ENCODE measurements at regions not wholly inside any gene's neighbourhood (a gene's known extent, or its start where the extent isn't known, plus 50 kb on each side); places are given as distances from the start of the nearest gene placed in this dataset.
"Not testable (repeated sequence)": the region's sequence is repeated elsewhere in the genome, so short reads cannot be mapped to it uniquely, and the experiment has no call there.

- WGBS, result 44% methylated on average over 4 of the region's 4 CpGs
- Histone ChIP-seq H3K27ac (ENCODE audit: low read depth) (no peak overlapping the region), H3K36me3 (ENCODE audit: insufficient read depth) (no peaks in the 10 kb centered on the region), H3K4me3 (ENCODE audit: low read depth, low read length) (no peak overlapping the region), H3K4me1 (ENCODE audit: insufficient read depth) (no peaks in the 10 kb centered on the region)
- DNase-seq (ENCODE audit: extremely low spot score), result no peak
Observed at GRCh38 chr4:89492581-89493071, 185.0 kb upstream of the GPRIN3 start.

- DNase-seq (ENCODE audit: extremely low spot score), result no peak
- H3K27ac ChIP-seq (ENCODE audit: low read depth), result no peak overlapping the region
- no peak overlapping the region for H3K4me3 ChIP-seq (ENCODE audit: low read depth, low read length)
- H3K4me1 ChIP-seq (ENCODE audit: insufficient read depth), result no peaks in the 10 kb centered on the region
- H3K36me3 ChIP-seq (ENCODE audit: insufficient read depth), result no peaks in the 10 kb centered on the region
- WGBS, result 70% methylated on average over 3 of the region's 3 CpGs
Observed at GRCh38 chr4:89491761-89492160, 184.2 kb upstream of the GPRIN3 start.

GRCh38 chr4:89489921-89490431 is 182.4 kb upstream of the GPRIN3 start:
- not testable (repeated sequence) for H3K4me3 ChIP-seq (ENCODE audit: low read depth, low read length); H3K4me1 ChIP-seq (ENCODE audit: insufficient read depth); DNase-seq (ENCODE audit: extremely low spot score); H3K36me3 ChIP-seq (ENCODE audit: insufficient read depth); H3K27ac ChIP-seq (ENCODE audit: low read depth)
- WGBS, result 96% methylated on average over 35 of the region's 35 CpGs

GRCh38 chr4:89489338-89489771 is 181.8 kb upstream of the GPRIN3 start:
- WGBS, result 69% methylated on average over 13 of the region's 13 CpGs
- no peaks in the 10 kb centered on the region for H3K4me1 ChIP-seq (ENCODE audit: insufficient read depth)
- no peak overlapping the region for H3K4me3 ChIP-seq (ENCODE audit: low read depth, low read length)
- H3K36me3 ChIP-seq (ENCODE audit: insufficient read depth), result no peaks in the 10 kb centered on the region
- H3K27ac ChIP-seq (ENCODE audit: low read depth), result no peak overlapping the region
- no peak for DNase-seq (ENCODE audit: extremely low spot score)

- no peak overlapping the region for H3K27ac ChIP-seq (ENCODE audit: low read depth)
- no peaks in the 10 kb centered on the region for H3K4me1 ChIP-seq (ENCODE audit: insufficient read depth)
- 76% methylated on average over 3 of the region's 3 CpGs for WGBS
- DNase-seq (ENCODE audit: extremely low spot score), result no peak
- H3K4me3 ChIP-seq (ENCODE audit: low read depth, low read length), result no peak overlapping the region
- H3K36me3 ChIP-seq (ENCODE audit: insufficient read depth), result no peaks in the 10 kb centered on the region
Observed at GRCh38 chr4:89488736-89489135, 181.1 kb upstream of the GPRIN3 start.

- Histone ChIP-seq H3K27ac (ENCODE audit: low read depth) (no peak overlapping the region), H3K4me1 (ENCODE audit: insufficient read depth) (no peaks in the 10 kb centered on the region), H3K36me3 (ENCODE audit: insufficient read depth) (no peaks in the 10 kb centered on the region), H3K4me3 (ENCODE audit: low read depth, low read length) (no peak overlapping the region)
- DNase-seq (ENCODE audit: extremely low spot score), result no peak
Observed at GRCh38 chr4:89486673-89487072, 179.1 kb upstream of the GPRIN3 start.

- H3K4me3 ChIP-seq (ENCODE audit: low read depth, low read length), result no peak overlapping the region
- H3K4me1 ChIP-seq (ENCODE audit: insufficient read depth), result no peaks in the 10 kb centered on the region
- no peak for DNase-seq (ENCODE audit: extremely low spot score)
- no peaks in the 10 kb centered on the region for H3K36me3 ChIP-seq (ENCODE audit: insufficient read depth)
- no peak overlapping the region for H3K27ac ChIP-seq (ENCODE audit: low read depth)
- 39% methylated on average over 3 of the region's 3 CpGs for WGBS
Observed at GRCh38 chr4:89486042-89486441, 178.4 kb upstream of the GPRIN3 start.

GRCh38 chr4:89483833-89484232 is 176.2 kb upstream of the GPRIN3 start:
- Histone ChIP-seq H3K36me3 (ENCODE audit: insufficient read depth) (no peaks in the 10 kb centered on the region), H3K27ac (ENCODE audit: low read depth) (no peak overlapping the region), H3K4me3 (ENCODE audit: low read depth, low read length) (no peak overlapping the region), H3K4me1 (ENCODE audit: insufficient read depth) (no peaks in the 10 kb centered on the region)
- WGBS, result 74% methylated on average over 2 of the region's 2 CpGs
- no peak for DNase-seq (ENCODE audit: extremely low spot score)

- no peaks in the 10 kb centered on the region for H3K36me3 ChIP-seq (ENCODE audit: insufficient read depth)
- 96% methylated on average over 8 of the region's 8 CpGs for WGBS
- no peak for DNase-seq (ENCODE audit: extremely low spot score)
- H3K4me1 ChIP-seq (ENCODE audit: insufficient read depth), result no peaks in the 10 kb centered on the region
- no peak overlapping the region for H3K4me3 ChIP-seq (ENCODE audit: low read depth, low read length)
- no peak overlapping the region for H3K27ac ChIP-seq (ENCODE audit: low read depth)
Observed at GRCh38 chr4:89482926-89483595, 175.5 kb upstream of the GPRIN3 start.

GRCh38 chr4:89482251-89482650 is 174.7 kb upstream of the GPRIN3 start:
- no peak for DNase-seq (ENCODE audit: extremely low spot score)
- Histone ChIP-seq H3K27ac (ENCODE audit: low read depth) (no peak overlapping the region), H3K36me3 (ENCODE audit: insufficient read depth) (no peaks in the 10 kb centered on the region), H3K4me3 (ENCODE audit: low read depth, low read length) (no peak overlapping the region), H3K4me1 (ENCODE audit: insufficient read depth) (no peaks in the 10 kb centered on the region)

GRCh38 chr4:89469930-89470375 is 162.4 kb upstream of the GPRIN3 start:
- Histone ChIP-seq H3K27ac (ENCODE audit: low read depth) (peak overlapping the region; percentile 10), H3K36me3 (ENCODE audit: insufficient read depth) (no peaks in the 10 kb centered on the region), H3K4me3 (ENCODE audit: low read depth, low read length) (no peak overlapping the region), H3K4me1 (ENCODE audit: insufficient read depth) (no peaks in the 10 kb centered on the region)
- peak; percentile 13 for DNase-seq (ENCODE audit: extremely low spot score)
- WGBS, result 12% methylated on average over 5 of the region's 5 CpGs

- Histone ChIP-seq H3K4me1 (ENCODE audit: insufficient read depth) (no peaks in the 10 kb centered on the region), H3K4me3 (ENCODE audit: low read depth, low read length) (no peak overlapping the region), H3K27ac (ENCODE audit: low read depth) (no peak overlapping the region), H3K36me3 (ENCODE audit: insufficient read depth) (no peaks in the 10 kb centered on the region)
- DNase-seq (ENCODE audit: extremely low spot score), result no peak
Observed at GRCh38 chr4:89469516-89469915, 161.9 kb upstream of the GPRIN3 start.

- H3K27ac ChIP-seq (ENCODE audit: low read depth), result no peak overlapping the region
- H3K4me3 ChIP-seq (ENCODE audit: low read depth, low read length), result no peak overlapping the region
- no peaks in the 10 kb centered on the region for H3K4me1 ChIP-seq (ENCODE audit: insufficient read depth)
- WGBS, result 25% methylated on average over 2 of the region's 2 CpGs
- no peaks in the 10 kb centered on the region for H3K36me3 ChIP-seq (ENCODE audit: insufficient read depth)
- no peak for DNase-seq (ENCODE audit: extremely low spot score)
Observed at GRCh38 chr4:89468602-89469001, 161.0 kb upstream of the GPRIN3 start.

GRCh38 chr4:89463341-89463740 is 155.7 kb upstream of the GPRIN3 start:
- no peaks in the 10 kb centered on the region for H3K36me3 ChIP-seq (ENCODE audit: insufficient read depth)
- H3K4me1 ChIP-seq (ENCODE audit: insufficient read depth), result no peaks in the 10 kb centered on the region
- no peak overlapping the region for H3K27ac ChIP-seq (ENCODE audit: low read depth)
- no peak overlapping the region for H3K4me3 ChIP-seq (ENCODE audit: low read depth, low read length)
- DNase-seq (ENCODE audit: extremely low spot score), result no peak

- no peak for DNase-seq (ENCODE audit: extremely low spot score)
- Histone ChIP-seq H3K27ac (ENCODE audit: low read depth) (no peak overlapping the region), H3K36me3 (ENCODE audit: insufficient read depth) (no peaks in the 10 kb centered on the region), H3K4me3 (ENCODE audit: low read depth, low read length) (no peak overlapping the region), H3K4me1 (ENCODE audit: insufficient read depth) (no peaks in the 10 kb centered on the region)
- WGBS, result 91% methylated on average over 1 of the region's 1 CpG
Observed at GRCh38 chr4:89447543-89447942, 139.9 kb upstream of the GPRIN3 start.

Data from urinary bladder (tissue), 3 donors.